ENCODE measurements at regions not wholly inside any gene's neighbourhood (a gene's known extent, or its start where the extent isn't known, plus 50 kb on each side); places are given as distances from the start of the nearest gene placed in this dataset.

DNA sequence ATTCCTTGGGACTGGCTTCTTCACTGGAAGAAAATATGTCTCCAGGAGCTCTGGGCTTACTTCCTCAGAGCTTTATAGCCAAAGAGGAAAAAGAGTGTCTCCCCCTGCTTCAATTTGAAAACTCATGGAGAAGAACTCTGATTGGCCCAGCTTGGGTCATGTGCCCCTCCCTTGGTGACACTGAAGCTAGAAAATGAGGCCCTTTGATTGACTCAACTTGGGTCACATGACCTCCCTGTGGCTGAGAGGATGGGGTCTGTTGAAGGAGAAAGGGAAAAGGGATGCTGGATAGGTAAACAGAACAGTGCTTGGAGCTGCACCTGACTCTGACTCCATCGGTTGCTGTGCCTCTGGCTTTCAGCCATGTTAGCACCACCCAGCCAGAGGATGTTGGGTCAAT, 70.6 kb upstream of the KSR1 start:
- Histone ChIP-seq H3K27ac (ENCODE audit: low read depth, low read length) (no peak overlapping the region), H3K27me3 (ENCODE audit: control insufficient read depth, insufficient read depth, low read length) (no peaks in the 10 kb centered on the region), H3K9me3 (ENCODE audit: control insufficient read depth, insufficient read depth, low read length) (no peaks in the 10 kb centered on the region; the same call in 1 of the 2 replicates), H3K4me3 (ENCODE audit: low read depth, low read length) (no peak overlapping the region)
- TF ChIP-seq, protein P1, sequence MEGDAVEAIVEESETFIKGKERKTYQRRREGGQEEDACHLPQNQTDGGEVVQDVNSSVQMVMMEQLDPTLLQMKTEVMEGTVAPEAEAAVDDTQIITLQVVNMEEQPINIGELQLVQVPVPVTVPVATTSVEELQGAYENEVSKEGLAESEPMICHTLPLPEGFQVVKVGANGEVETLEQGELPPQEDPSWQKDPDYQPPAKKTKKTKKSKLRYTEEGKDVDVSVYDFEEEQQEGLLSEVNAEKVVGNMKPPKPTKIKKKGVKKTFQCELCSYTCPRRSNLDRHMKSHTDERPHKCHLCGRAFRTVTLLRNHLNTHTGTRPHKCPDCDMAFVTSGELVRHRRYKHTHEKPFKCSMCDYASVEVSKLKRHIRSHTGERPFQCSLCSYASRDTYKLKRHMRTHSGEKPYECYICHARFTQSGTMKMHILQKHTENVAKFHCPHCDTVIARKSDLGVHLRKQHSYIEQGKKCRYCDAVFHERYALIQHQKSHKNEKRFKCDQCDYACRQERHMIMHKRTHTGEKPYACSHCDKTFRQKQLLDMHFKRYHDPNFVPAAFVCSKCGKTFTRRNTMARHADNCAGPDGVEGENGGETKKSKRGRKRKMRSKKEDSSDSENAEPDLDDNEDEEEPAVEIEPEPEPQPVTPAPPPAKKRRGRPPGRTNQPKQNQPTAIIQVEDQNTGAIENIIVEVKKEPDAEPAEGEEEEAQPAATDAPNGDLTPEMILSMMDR (IDR thresholded peaks at IDR 0.05; ENCODE audit: low read depth, low read length) = no peak
- POLR2A ChIA-PET = no interaction called here
- no peak for DNase-seq (ENCODE audit: low read depth, low spot score)
- CTCF ChIA-PET = interaction anchor here (1.5 kb wide), 1 partner anchor 32 kb away, joined by 4 read pairs; no protein-coding TSS in a partner anchor

DNA sequence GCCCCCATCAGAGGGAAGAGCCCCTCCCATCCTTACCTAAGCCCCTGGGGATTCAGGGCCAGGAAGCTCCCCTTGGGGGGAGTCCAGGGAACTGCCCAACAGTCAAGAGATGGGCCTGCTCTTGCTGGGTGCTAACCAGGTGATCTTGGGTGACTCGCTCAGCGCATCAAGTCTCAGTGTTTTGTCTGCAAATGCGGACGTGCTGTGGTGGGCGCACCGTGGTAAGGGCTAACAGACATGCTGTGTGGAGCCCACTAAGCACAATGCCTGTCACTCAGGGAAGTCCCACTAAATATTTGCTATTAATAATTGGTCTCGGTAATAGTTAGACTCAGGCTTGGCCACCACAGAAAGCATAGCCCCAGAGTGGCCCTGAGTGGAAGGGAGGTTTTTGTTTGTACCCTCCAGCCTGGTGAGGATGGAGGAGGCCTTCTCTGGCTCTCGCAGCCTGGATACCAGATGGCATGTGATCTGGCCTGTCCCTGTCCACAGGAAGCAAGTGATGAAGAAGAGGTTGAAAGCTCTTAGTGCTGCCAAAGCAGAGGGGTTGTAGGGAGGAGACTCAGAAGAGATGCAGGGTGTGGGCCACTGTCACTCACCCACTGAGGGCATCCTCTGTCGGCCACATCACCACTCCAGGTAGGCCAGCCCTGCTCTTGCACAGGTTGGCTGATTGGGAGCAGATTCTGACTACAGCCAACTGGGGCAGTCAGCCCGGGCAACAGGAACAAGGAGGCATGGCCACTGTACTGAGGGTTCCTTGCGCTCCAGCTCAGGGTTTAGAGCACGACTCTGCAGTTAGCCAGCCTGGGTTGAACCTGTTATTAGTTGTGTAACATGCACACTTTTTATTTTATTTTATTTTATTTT, 69.8 kb upstream of the KSR1 start:
- POLR2A ChIA-PET = no interaction called here

DNA sequence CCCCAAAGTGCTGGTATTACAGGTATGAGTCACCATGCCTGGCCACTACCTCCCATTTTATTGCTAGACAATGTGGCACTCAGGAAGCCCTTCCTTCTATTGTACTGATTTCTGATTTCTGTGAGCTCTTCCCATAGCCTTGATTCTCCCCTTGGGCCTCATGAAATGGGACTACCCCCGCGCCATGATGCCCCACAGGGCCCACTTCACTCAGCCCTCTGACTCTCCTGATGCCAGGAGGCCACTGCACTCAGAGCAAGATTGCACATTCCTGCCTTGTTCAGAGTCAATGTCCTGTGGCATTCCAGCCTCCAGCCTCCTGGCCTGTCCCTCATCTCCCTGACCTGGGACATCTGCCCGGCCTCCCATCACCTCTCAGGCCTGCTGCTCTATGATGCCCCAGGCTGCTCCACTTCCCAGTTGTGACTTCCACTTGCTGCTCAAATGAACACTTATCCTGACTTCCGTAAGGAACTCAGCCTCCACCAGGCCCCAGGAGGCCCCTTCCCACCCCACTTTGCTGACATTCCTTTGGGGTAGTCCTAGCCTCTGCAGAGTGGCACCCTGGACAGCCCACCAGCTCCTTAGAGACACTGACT, 66.6 kb upstream of the KSR1 start:
- TF ChIP-seq, protein P1 (IDR thresholded peaks at IDR 0.05; ENCODE audit: low read depth, low read length) = no peak
- no peak for DNase-seq (ENCODE audit: low read depth, low spot score)
- ChIA-PET CTCF (interaction anchor here (0.6 to 1.4 kb wide), 2 partner anchors 19 to 224 kb away, joined by 3 to 8 read pairs; no protein-coding TSS in a partner anchor), POLR2A (no interaction called here)
- Histone ChIP-seq H3K4me3 (ENCODE audit: low read depth, low read length) (no peak overlapping the region), H3K27me3 (ENCODE audit: control insufficient read depth, insufficient read depth, low read length) (peaks cover under 1% of the 10 kb centered on the region), H3K9me3 (ENCODE audit: control insufficient read depth, insufficient read depth, low read length) (no peaks in the 10 kb centered on the region), H3K27ac (ENCODE audit: low read depth, low read length) (no peak overlapping the region)

More for the DNA sequence above, 69.8 kb upstream of the KSR1 start:
- TF ChIP-seq, protein P1 (IDR thresholded peaks at IDR 0.05; ENCODE audit: low read depth, low read length) = no peak
- no peak for DNase-seq (ENCODE audit: low read depth, low spot score)
- H3K9me3 ChIP-seq (ENCODE audit: control insufficient read depth, insufficient read depth, low read length) = no peaks in the 10 kb centered on the region
- CTCF ChIA-PET = interaction anchor here (1.5 kb wide), 1 partner anchor 33 kb away, joined by 4 read pairs; no protein-coding TSS in a partner anchor
- no peak overlapping the region for H3K27ac ChIP-seq (ENCODE audit: low read depth, low read length)
- H3K4me3 ChIP-seq (ENCODE audit: low read depth, low read length) = no peak overlapping the region
- H3K27me3 ChIP-seq (ENCODE audit: control insufficient read depth, insufficient read depth, low read length) = no peaks in the 10 kb centered on the region

DNA sequence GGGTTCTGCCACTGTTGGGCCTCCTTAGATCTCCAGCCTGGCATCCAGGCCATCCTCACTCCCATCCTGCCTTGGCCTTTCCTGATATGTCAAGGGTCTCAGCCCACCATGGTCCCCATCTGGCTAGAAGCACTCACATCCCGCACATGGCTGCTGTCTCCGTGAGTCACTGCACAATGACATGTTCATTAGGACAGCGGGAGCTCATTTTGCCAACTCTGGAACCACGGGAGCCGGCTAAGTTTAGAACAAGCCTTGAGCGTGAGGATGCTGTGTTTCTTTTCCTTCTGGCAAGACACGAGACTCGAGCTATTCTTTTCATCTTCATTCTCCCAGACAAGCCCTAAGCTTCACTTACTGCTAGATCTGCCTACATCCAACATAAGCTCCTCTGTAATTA, 65.7 kb upstream of the KSR1 start:
- DNase-seq (ENCODE audit: low read depth, low spot score) = no peak
- no peaks in the 10 kb centered on the region for H3K9me3 ChIP-seq (ENCODE audit: control insufficient read depth, insufficient read depth, low read length)
- H3K27ac ChIP-seq (ENCODE audit: low read depth, low read length) = no peak overlapping the region
- H3K27me3 ChIP-seq (ENCODE audit: control insufficient read depth, insufficient read depth, low read length) = peaks cover 8% of the 10 kb centered on the region
- no peak overlapping the region for H3K4me3 ChIP-seq (ENCODE audit: low read depth, low read length)
- ChIA-PET POLR2A (no interaction called here), CTCF (no interaction called here)
- TF ChIP-seq, protein P1 (IDR thresholded peaks at IDR 0.05; ENCODE audit: low read depth, low read length) = no peak

DNA sequence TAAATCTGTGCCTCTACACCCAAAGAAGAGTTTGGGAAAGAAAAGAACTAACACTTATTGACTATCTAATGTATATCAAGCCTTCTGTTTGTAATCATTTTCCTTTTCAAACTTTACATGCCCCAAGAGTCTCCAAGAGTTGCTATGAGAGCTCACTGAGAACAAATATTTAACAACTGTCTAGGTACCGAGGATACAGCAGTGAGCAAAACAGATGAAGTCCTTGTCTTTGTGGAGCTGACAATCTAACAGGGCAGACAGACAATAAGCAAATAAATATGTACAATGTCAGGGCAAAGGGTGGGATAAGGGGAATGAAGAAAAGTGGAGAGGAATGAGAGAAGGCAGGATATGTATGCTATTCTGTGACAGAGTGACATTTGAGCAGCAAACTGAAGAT, 64.8 kb upstream of the KSR1 start:
- Histone ChIP-seq H3K4me3 (ENCODE audit: low read depth, low read length) (no peak overlapping the region), H3K9me3 (ENCODE audit: control insufficient read depth, insufficient read depth, low read length) (peaks cover 5% of the 10 kb centered on the region; the same call in 1 of the 2 replicates), H3K27ac (ENCODE audit: low read depth, low read length) (no peak overlapping the region), H3K27me3 (ENCODE audit: control insufficient read depth, insufficient read depth, low read length) (peaks cover 12% of the 10 kb centered on the region)
- ChIA-PET CTCF (no interaction called here), POLR2A (no interaction called here)
- TF ChIP-seq, protein P1 (IDR thresholded peaks at IDR 0.05; ENCODE audit: low read depth, low read length) = no peak
- DNase-seq (ENCODE audit: low read depth, low spot score) = no peak

Data from AG04450 (cell line).